Fibroblast of pulmonary artery (primary cell): ENCODE measurements at regions not wholly inside any gene's neighbourhood (a gene's known extent, or its start where the extent isn't known, plus 50 kb on each side); places are given as distances from the start of the nearest gene placed in this dataset.
"Not testable (repeated sequence)": the region's sequence is repeated elsewhere in the genome, so short reads cannot be mapped to it uniquely, and the experiment has no call there.

Experiments
- DNase-seq: peaks from one replicate; pipeline ENCODE4 v3.0.0-alpha.2; 2010; ENCODE audit warnings: low read depth
- H3K4me3 ChIP-seq: replicated peaks from 2 replicates; pipeline ENCODE4 v1.5.1; 2011; ENCODE audit warnings: low read depth, mild to moderate bottlenecking, control low read depth, low read length, moderate library complexity
- CTCF ChIP-seq: IDR thresholded peaks from 2 replicates; pipeline ENCODE4 v1.5.1; 2011; ENCODE audit warnings: mild to moderate bottlenecking, control low read depth, low read length, inconsistent platforms; ENCODE audit errors: missing control alignments

- no peak for TF ChIP-seq CTCF
- DNase-seq: no peak
- no peak overlapping the region for H3K4me3 ChIP-seq
Measured at GRCh38 chr12:25368557-25368956, 117.8 kb upstream of the KRAS start.

DNA sequence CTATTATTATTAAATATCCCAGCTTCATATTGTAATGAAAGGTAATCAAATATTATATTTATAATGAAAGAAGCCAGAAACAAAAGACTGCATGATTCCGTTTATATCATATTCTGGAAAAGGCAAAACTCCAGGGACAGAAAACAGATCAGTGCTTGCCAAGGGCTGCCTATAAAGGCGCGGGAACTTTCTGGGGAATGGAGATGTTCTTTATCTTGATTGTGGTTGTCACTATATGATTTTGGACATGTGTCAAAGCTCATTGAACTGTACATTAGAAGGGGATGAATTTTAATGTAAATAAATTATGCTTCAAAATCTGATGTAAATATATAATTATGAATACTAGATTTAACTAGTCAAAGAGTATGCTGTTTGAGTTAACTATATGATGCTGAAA is 115.4 kb upstream of the KRAS start:
- DNase-seq: no peak
- TF ChIP-seq CTCF: no peak
- no peak overlapping the region for H3K4me3 ChIP-seq

DNA sequence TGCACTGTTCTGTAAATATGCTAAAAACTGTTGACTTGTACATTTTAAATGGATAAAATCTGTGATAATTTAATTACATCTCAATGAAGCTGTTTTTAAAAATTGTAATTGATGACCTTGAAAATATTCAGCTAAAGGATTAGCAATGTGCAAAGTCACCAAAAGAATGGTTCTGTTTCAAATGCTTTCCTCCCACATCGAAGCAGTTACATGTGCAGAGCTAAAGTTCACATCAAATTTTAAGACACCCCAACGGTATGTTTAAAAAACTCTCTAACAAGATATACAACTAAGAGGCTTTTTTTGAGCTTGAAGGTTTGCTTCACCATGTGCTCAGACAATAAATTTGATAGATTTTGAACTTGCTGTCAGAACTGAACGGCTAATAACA is 114.6 kb upstream of the KRAS start:
- DNase-seq: no peak
- TF ChIP-seq CTCF: no peak

DNA sequence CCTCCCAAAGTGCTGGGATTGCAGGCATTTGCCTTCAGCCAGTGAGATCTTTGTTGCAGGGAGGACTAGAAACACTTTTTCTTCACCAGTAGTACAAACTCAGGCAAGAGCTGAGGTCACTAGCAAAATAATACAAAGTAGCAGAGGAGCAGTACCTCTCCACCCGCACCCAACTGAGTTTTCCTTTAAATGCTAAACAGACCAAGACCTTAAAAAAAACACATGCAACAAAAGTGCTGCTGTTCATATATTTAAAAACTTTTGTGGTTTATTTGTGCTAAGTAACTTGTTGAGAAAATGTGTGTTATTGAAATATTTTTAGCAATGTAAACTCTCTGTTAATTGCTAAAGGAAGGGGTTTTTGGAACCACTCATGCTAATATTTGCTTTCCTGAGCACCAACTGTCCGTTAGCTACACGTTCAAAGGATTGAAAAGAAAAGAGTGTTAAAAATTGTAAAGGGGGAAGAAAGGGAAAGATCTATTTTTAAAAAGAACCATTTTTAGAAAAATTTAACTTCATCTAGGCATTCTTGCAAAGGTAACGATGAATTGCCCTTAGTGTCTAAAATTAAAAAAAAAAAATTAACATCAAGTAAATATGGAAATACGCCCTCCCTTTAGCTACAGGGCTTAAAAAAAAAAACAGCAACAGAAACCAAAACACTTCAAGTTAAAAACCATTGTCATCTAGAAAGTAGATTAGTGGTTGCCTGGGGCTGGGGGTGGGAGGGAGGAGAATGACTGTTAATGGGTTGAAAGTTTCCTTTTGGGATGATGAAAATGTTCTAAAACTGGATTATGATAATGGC is 114.0 kb upstream of the KRAS start:
- H3K4me3 ChIP-seq: no peak overlapping the region
- TF ChIP-seq CTCF: no peak
- no peak for DNase-seq

More for the DNA sequence above, 114.6 kb upstream of the KRAS start:
- H3K4me3 ChIP-seq: no peak overlapping the region

DNA sequence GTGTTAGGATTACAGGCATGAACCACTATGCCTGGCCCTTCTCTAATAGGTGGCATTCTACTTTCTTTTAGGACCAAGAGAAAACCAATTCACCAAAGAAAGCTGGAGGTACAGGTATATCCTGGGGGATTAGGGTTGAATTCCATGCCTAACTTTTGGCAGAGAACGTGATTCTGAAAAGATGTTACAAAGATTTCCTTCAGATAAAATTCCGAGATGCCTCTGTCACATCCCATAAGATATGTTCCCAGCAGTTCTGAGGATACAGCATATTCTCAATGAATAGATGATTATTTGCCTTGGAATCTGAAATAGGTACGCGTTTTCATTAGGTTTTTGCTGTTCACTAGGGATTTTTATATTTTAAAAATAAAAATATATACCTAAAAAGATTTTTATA is 111.9 kb upstream of the KRAS start:
- no peak overlapping the region for H3K4me3 ChIP-seq
- no peak for TF ChIP-seq CTCF
- no peak for DNase-seq

DNA sequence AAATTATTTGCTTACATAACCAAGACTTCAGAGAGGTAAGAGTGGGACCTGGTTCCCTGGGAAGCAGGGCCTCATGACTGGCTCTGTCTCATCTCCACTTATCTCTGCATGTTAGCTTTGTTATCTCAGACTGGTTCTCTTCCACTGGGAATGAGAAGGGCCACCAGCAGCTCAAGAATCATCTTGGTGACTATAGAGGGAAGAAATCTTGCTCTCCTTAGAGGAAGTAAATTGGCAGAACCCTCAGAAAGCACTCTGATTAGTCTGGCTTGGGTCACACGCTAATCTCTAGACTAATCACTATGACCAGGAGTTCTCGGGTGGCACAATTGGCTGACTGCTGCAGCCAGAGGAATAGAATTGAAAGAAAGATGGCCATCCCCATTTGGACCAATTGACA is 110.8 kb upstream of the KRAS start:
- no peak for TF ChIP-seq CTCF
- no peak for DNase-seq
- no peak overlapping the region for H3K4me3 ChIP-seq

- DNase-seq: no peak
- H3K4me3 ChIP-seq: no peak overlapping the region
- TF ChIP-seq CTCF: no peak
Measured at GRCh38 chr12:25357595-25357994, 106.9 kb upstream of the KRAS start.

GRCh38 chr12:25352942-25353341 is 102.2 kb upstream of the KRAS start:
- not testable (repeated sequence) for DNase-seq, H3K4me3 ChIP-seq
